CD8-positive, alpha-beta memory T cell (primary cell): ENCODE measurements at regions not wholly inside any gene's neighbourhood (a gene's known extent, or its start where the extent isn't known, plus 50 kb on each side); places are given as distances from the start of the nearest gene placed in this dataset.

ENCODE experiments used
- CTCF ChIA-PET: fragments of 350-600 bp; sonication (Branson Sonifier 250); formaldehyde crosslinking; loops from one replicate; lab custom pipeline; 2021; ENCODE audit warnings: antibody characterized with exemption; lab: Charles Lee
- POLR2A ChIA-PET: fragments of 350-600 bp; sonication (Branson Sonifier 250); formaldehyde crosslinking; loops from one replicate; lab custom pipeline; 2021; ENCODE audit warnings: antibody characterized with exemption; lab: Charles Lee
- DNase-seq, 5 donors: peaks; one replicate each; pipeline versions ENCODE4 v3.0.0 to v3.0.0-alpha.2; 2020 to 2022; ENCODE audit warnings: mixed read lengths in 1 of 5
- H3K27ac ChIP-seq: one replicate; pipeline ENCODE4 v1.7.0; 2013; ENCODE audit warnings: low read depth, mild to moderate bottlenecking, low read length, moderate library complexity
- H3K27me3 ChIP-seq: 2 replicates; pipeline ENCODE4 v1.7.0; 2013; ENCODE audit warnings: low read length, mild to moderate bottlenecking; ENCODE audit not compliant: insufficient read depth, poor library complexity, severe bottlenecking
- H3K36me3 ChIP-seq: 2 replicates; pipeline ENCODE4 v1.7.0; 2013; ENCODE audit warnings: mild to moderate bottlenecking, low read length, moderate library complexity; ENCODE audit not compliant: insufficient read depth
- H3K4me1 ChIP-seq: 2 replicates; pipeline ENCODE4 v1.7.0; 2013; ENCODE audit warnings: mild to moderate bottlenecking, low read length, moderate library complexity; ENCODE audit not compliant: insufficient read depth
- H3K4me3 ChIP-seq: 2 replicates; pipeline ENCODE4 v1.7.0; 2013; ENCODE audit warnings: mild to moderate bottlenecking, low read length
- H3K9me3 ChIP-seq: 2 replicates; pipeline ENCODE4 v1.7.0; 2013; ENCODE audit warnings: mild to moderate bottlenecking, low read length
- H3K27ac Mint-ChIP-seq, 8 donors: one replicate each; pipeline ENCODE4 v1.8.0; 2020 to 2021; ENCODE audit warnings: mixed read lengths in 8 of 8, mild to moderate bottlenecking in 6 of 8, inconsistent platforms in 3 of 8, moderate library complexity in 3 of 8
- H3K27me3 Mint-ChIP-seq, 2 donors: one replicate each; pipeline ENCODE4 v1.8.0; 2020 to 2021; ENCODE audit warnings: mixed read lengths in 2 of 2, mild to moderate bottlenecking in 1 of 2, moderate library complexity in 1 of 2
- H3K36me3 Mint-ChIP-seq, 3 donors: one replicate each; pipeline ENCODE4 v1.8.0; 2020 to 2021; ENCODE audit warnings: mixed read lengths in 3 of 3, inconsistent platforms in 1 of 3, mild to moderate bottlenecking in 1 of 3
- H3K4me1 Mint-ChIP-seq, 3 donors: one replicate each; pipeline ENCODE4 v1.8.0; 2020 to 2021; ENCODE audit warnings: mixed read lengths in 3 of 3, inconsistent platforms in 1 of 3, mild to moderate bottlenecking in 1 of 3
- H3K4me3 Mint-ChIP-seq, 7 donors: one replicate each; pipeline ENCODE4 v1.8.0; 2020 to 2021; ENCODE audit warnings: mixed read lengths in 7 of 7, mild to moderate bottlenecking in 6 of 7, moderate library complexity in 4 of 7, inconsistent platforms in 2 of 7
- H3K9me3 Mint-ChIP-seq, 5 donors: one replicate each; pipeline ENCODE4 v1.8.0; 2020 to 2022; ENCODE audit warnings: mixed read lengths in 5 of 5, mild to moderate bottlenecking in 3 of 5, moderate library complexity in 2 of 5, inconsistent platforms in 1 of 5

DNA sequence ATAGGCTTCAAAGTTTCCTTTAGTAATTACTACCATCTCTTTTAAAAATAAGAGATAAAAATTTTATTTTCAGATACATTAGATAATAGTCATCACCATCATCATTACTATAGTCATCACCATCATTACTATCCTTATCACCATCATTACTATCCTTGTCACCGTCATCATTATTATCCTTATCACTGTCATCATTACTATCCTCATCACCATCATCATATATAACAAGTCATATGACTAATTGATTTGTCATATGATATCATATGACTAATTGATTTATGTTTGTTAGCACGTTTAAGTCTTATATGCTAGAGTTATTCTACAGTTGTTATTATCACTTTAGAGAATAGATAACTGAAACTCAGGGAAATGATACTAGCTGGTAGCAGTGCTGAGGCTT is 382.1 kb upstream of the CDH18 start:
- Histone ChIP-seq H3K4me3 (no peak overlapping the region), H3K36me3 (no peaks in the 10 kb centered on the region), H3K4me1 (no peaks in the 10 kb centered on the region), H3K9me3 (no peaks in the 10 kb centered on the region), H3K27me3 (no peaks in the 10 kb centered on the region), H3K27ac (no peak overlapping the region)
- no peak for DNase-seq
- H3K27ac Mint-ChIP-seq: no peak overlapping the region
- no peaks in the 10 kb centered on the region for H3K27me3 Mint-ChIP-seq
- ChIA-PET POLR2A (no interaction called here), CTCF (no interaction called here)
- no peaks in the 10 kb centered on the region for H3K36me3 Mint-ChIP-seq
- H3K9me3 Mint-ChIP-seq: peaks cover 6 to 42% (median 11%) of the 10 kb centered on the region in 5 donors
- H3K4me3 Mint-ChIP-seq: no peak overlapping the region
- H3K4me1 Mint-ChIP-seq: no peaks in the 10 kb centered on the region

DNA sequence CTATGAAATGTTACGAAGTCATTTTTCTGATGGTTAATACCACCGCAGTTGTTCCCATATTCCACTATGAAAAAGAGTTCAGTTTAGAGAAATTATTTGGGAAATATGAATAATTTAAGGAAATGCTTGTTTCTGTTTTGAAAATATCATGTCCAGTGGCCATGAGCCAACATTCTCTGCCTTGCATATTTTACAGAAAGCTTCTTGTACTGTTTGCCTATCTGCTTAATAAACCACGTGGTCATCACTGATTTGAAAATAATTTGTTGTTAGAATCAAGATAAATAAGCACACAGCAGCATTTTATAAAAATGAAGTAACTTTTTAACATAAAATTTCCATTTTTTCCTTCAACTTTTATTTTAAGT is 381.5 kb upstream of the CDH18 start:
- CTCF ChIA-PET: no interaction called here
- H3K4me1 Mint-ChIP-seq: no peaks in the 10 kb centered on the region
- H3K9me3 Mint-ChIP-seq: peaks cover 8 to 46% (median 12%) of the 10 kb centered on the region in 5 donors
- no peak overlapping the region for H3K4me3 Mint-ChIP-seq
- H3K27ac Mint-ChIP-seq: no peak overlapping the region
- Histone ChIP-seq H3K36me3 (no peaks in the 10 kb centered on the region), H3K27me3 (no peaks in the 10 kb centered on the region), H3K9me3 (no peaks in the 10 kb centered on the region), H3K4me1 (no peaks in the 10 kb centered on the region), H3K4me3 (no peak overlapping the region), H3K27ac (no peak overlapping the region)
- no peaks in the 10 kb centered on the region for H3K36me3 Mint-ChIP-seq
- POLR2A ChIA-PET: no interaction called here
- no peaks in the 10 kb centered on the region for H3K27me3 Mint-ChIP-seq
- no peak for DNase-seq

DNA sequence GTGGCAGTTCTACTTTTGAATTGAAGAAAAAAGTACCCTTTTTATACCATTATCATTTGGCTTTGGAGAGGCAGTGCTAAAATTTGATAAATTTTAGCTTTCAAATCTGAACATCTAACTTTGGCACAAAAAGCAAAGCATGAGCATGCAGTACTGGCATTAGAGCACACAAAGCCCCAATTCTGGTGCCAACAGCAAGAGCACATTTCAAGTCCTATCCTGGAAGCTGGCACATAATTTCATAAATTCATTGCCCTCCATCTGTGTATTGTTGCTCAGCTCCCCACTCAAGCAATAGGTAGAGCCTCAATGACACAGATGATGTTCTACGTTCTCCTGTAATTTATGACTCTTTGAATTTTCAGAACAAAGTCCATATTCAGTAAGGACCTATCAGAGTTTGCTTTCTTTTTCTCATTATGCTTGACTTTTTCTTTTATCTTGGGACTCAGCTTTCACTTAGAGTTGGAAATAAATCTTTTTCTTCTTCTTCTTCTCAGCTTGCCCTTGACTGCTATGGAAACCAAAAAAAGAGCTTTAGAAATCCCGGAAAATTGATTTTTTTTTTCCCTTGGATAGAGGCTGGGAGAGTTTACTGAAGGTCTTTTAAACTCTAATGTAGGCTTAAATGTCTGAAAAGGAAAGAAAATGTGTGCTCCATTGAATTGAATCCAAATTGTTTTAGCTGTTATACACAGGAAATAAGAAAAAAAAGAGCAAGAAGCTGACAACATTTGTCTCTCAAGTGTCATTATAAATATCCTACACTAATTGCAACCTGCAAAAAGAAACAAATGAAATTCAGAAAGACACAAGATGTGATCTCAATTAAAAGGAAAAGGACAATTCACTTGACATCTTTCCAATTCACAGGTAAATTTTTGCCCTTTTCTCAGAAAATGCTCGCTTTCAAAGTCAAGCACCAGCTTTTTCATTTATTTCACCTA is 380.8 kb upstream of the CDH18 start:
- no peaks in the 10 kb centered on the region for H3K4me1 ChIP-seq
- Mint-ChIP-seq H3K4me3 (no peak overlapping the region), H3K36me3 (no peaks in the 10 kb centered on the region), H3K27me3 (no peaks in the 10 kb centered on the region), H3K27ac (no peak overlapping the region), H3K9me3 (peaks cover 8 to 50% (median 13%) of the 10 kb centered on the region in 5 donors), H3K4me1 (no peaks in the 10 kb centered on the region)
- ChIA-PET POLR2A (no interaction called here), CTCF (no interaction called here)
- H3K27me3 ChIP-seq: no peaks in the 10 kb centered on the region
- H3K27ac ChIP-seq: no peak overlapping the region
- no peak for DNase-seq
- no peaks in the 10 kb centered on the region for H3K9me3 ChIP-seq
- H3K4me3 ChIP-seq: no peak overlapping the region
- H3K36me3 ChIP-seq: no peaks in the 10 kb centered on the region

DNA sequence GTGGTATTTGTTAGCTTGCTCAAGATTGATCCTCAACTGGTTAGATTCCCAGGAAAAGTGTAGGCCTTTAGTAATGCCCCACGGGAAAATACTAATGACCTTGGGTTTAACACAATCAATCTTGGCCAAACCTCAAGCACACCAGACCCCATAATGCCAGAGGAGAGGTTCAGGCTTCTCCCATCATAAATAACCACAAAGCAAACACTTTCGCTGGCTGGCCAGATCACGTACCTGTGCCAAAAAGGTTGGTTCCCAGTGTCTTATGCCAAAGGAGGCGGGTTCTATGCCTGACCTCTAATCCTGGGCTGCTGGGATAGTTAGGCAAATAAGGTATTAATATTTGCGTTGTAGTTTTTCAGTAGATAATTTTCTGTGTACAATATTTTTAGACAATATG is 379.2 kb upstream of the CDH18 start:
- H3K4me3 ChIP-seq: no peak overlapping the region
- H3K9me3 Mint-ChIP-seq: peaks cover 6 to 40% (median 16%) of the 10 kb centered on the region in 5 donors
- ChIA-PET POLR2A (no interaction called here), CTCF (no interaction called here)
- H3K4me1 Mint-ChIP-seq: no peaks in the 10 kb centered on the region
- H3K36me3 ChIP-seq: no peaks in the 10 kb centered on the region
- no peak overlapping the region for H3K27ac Mint-ChIP-seq
- no peak for DNase-seq
- H3K27ac ChIP-seq: no peak overlapping the region
- H3K9me3 ChIP-seq: no peaks in the 10 kb centered on the region
- H3K36me3 Mint-ChIP-seq: no peaks in the 10 kb centered on the region
- H3K4me1 ChIP-seq: no peaks in the 10 kb centered on the region
- no peaks in the 10 kb centered on the region for H3K27me3 ChIP-seq
- H3K4me3 Mint-ChIP-seq: no peak overlapping the region
- H3K27me3 Mint-ChIP-seq: no peaks in the 10 kb centered on the region

DNA sequence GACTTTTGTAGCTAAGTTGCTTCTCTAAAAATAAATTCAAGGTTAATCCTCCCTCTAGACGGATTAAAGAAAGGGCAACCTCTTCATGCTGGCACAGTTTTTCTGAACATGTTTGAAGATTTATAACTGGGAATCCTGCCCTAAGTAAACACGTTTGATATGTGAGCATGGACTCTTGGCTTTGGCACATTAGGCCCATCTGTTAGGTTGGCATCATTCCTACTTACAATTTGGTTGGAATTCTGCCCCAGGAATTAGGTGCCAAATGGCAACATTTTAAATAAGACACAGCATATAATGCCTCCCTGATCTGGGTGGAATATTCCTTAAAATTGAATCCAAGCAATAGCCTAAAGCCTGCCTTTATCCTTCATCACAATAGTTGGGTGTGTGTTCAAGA is 372.3 kb upstream of the CDH18 start:
- no peaks in the 10 kb centered on the region for H3K27me3 Mint-ChIP-seq
- POLR2A ChIA-PET: no interaction called here
- CTCF ChIA-PET: no interaction called here

DNA sequence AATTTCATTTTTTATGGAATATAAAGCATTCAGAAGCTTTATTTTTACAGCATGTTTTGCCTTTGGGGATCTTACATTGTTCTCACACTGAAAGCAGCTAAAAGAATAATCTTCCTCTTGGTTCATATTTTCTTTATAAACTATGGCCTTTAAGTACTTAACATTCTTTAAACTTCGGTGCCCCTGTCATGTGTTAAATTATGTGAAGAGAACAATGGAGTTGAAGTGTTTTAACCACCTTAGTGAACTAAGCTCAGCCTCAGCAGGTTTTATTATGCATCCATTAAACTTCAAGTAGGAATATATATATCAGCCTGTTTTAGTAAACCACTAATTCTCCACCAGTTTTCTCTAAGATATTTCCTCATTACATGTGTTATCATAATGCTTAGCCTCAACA is 371.4 kb upstream of the CDH18 start:
- ChIA-PET POLR2A (no interaction called here), CTCF (no interaction called here)
- H3K27me3 ChIP-seq: no peaks in the 10 kb centered on the region
- Mint-ChIP-seq H3K27me3 (no peaks in the 10 kb centered on the region), H3K36me3 (no peaks in the 10 kb centered on the region), H3K27ac (no peak overlapping the region), H3K4me1 (no peaks in the 10 kb centered on the region), H3K4me3 (no peak overlapping the region), H3K9me3 (peaks cover 2 to 36% (median 11%) of the 10 kb centered on the region in 5 donors)
- no peaks in the 10 kb centered on the region for H3K4me1 ChIP-seq
- no peaks in the 10 kb centered on the region for H3K36me3 ChIP-seq
- H3K9me3 ChIP-seq: no peaks in the 10 kb centered on the region
- H3K27ac ChIP-seq: no peak overlapping the region
- DNase-seq: no peak
- no peak overlapping the region for H3K4me3 ChIP-seq

More for the DNA sequence above, 372.3 kb upstream of the CDH18 start:
- Histone ChIP-seq H3K27ac (no peak overlapping the region), H3K4me1 (no peaks in the 10 kb centered on the region), H3K27me3 (no peaks in the 10 kb centered on the region), H3K9me3 (no peaks in the 10 kb centered on the region), H3K4me3 (no peak overlapping the region), H3K36me3 (no peaks in the 10 kb centered on the region)
- peaks cover 2 to 38% (median 11%) of the 10 kb centered on the region in 5 donors for H3K9me3 Mint-ChIP-seq
- H3K36me3 Mint-ChIP-seq: no peaks in the 10 kb centered on the region
- no peak for DNase-seq
- H3K4me1 Mint-ChIP-seq: no peaks in the 10 kb centered on the region
- no peak overlapping the region for H3K4me3 Mint-ChIP-seq
- no peak overlapping the region for H3K27ac Mint-ChIP-seq

DNA sequence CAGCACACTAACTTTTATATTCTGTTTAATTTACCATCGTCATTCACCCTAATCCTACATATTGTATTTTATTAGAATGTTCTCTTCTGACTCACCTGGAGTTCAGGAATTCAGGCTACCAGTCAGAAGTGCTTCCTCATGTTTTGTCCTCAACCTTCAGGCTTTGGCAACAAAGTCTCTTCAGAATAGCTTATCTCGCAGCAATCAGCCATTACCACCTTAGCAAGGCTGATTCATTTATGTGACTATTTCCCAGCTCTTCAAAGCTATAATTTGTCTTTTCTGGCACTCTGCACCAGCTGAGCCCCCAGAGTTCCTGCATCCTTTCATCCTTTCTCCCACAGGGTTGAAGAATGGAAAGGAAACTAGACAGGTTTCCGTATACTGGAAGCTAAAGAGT is 365.5 kb upstream of the CDH18 start:
- H3K4me3 ChIP-seq: no peak overlapping the region
- H3K9me3 Mint-ChIP-seq: peaks cover 5 to 27% (median 12%) of the 10 kb centered on the region in 5 donors
- no peaks in the 10 kb centered on the region for H3K27me3 Mint-ChIP-seq
- no peak overlapping the region for H3K27ac ChIP-seq
- H3K27ac Mint-ChIP-seq: no peak overlapping the region
- POLR2A ChIA-PET: no interaction called here
- no peak for DNase-seq
- no peaks in the 10 kb centered on the region for H3K36me3 Mint-ChIP-seq
- H3K4me1 Mint-ChIP-seq: no peaks in the 10 kb centered on the region
- H3K9me3 ChIP-seq: no peaks in the 10 kb centered on the region
- CTCF ChIA-PET: no interaction called here
- no peaks in the 10 kb centered on the region for H3K36me3 ChIP-seq
- H3K4me3 Mint-ChIP-seq: no peak overlapping the region
- H3K4me1 ChIP-seq: no peaks in the 10 kb centered on the region
- H3K27me3 ChIP-seq: no peaks in the 10 kb centered on the region

DNA sequence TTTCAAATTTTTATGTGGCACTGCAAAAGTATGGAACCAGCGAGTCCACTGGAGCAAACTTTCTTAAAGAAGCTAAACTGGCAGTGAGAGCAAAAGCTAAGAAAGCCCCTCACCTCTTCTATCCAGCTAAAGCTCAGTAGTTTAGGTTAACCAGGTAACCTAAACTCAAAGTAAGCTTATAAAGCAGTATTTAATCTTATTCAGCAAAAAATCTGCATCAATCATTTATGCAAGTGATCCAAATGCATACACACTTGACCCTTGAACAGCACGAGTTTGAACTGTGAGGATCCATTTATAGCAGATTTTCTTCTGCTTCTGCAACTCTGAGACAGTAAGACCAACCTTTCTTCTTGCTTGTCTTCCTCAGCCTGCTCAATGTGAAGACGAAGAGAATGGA is 363.8 kb upstream of the CDH18 start:
- Mint-ChIP-seq H3K4me1 (no peaks in the 10 kb centered on the region), H3K4me3 (no peak overlapping the region), H3K27ac (no peak overlapping the region), H3K27me3 (no peaks in the 10 kb centered on the region), H3K9me3 (peaks cover 8 to 26% (median 12%) of the 10 kb centered on the region in 5 donors), H3K36me3 (no peaks in the 10 kb centered on the region)
- H3K4me3 ChIP-seq: no peak overlapping the region
- H3K4me1 ChIP-seq: no peaks in the 10 kb centered on the region
- DNase-seq: no peak
- H3K36me3 ChIP-seq: no peaks in the 10 kb centered on the region
- no peaks in the 10 kb centered on the region for H3K27me3 ChIP-seq
- no peaks in the 10 kb centered on the region for H3K9me3 ChIP-seq
- ChIA-PET CTCF (no interaction called here), POLR2A (no interaction called here)
- H3K27ac ChIP-seq: no peak overlapping the region
